ENCODE measurements at regions not wholly inside any gene's neighbourhood (a gene's known extent, or its start where the extent isn't known, plus 50 kb on each side); places are given as distances from the start of the nearest gene placed in this dataset.

DNA sequence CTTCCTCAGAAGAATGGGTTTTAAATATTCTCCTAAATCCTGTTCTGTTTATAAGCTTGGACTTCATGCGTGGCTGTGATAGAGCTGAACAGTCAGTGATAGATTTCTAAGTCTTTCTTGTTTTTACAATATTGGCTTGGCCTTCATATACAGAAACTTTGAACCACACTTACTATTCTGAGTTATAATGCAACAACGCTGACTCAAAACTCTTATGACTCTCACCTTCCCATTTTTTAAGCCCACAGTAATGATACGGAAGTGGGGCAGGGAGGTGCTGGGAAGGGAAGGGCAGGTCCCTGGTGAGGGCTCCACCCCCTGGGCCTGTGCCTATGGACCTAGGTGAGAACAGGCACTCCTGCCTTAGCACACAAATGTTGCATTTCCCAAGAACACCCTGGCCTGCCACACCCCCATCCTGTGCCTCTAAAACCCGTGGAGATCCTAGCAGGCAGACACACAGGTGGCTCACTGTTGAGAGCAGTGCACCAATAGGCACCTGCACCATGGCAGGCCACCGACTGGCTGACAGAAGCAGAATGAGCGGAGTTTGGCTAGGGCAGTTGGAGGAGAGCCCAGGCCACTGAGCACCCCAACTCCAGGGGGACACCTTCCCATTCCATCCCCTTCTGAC is 376.7 kb downstream of the GABRG2 start:
- ChIA-PET POLR2A (no interaction called here), CTCF (no interaction called here)
- Mint-ChIP-seq H3K4me3 (no peak overlapping the region), H3K9me3 (peaks cover 2% of the 10 kb centered on the region), H3K36me3 (no peaks in the 10 kb centered on the region), H3K27ac (no peak overlapping the region), H3K4me1 (ENCODE audit: low read depth) (no peaks in the 10 kb centered on the region), H3K27me3 (no peaks in the 10 kb centered on the region)
- intact Hi-C loops (cut with micrococcal nuclease), result no loop called here
- DNase-seq, result no peak

GRCh38 chr5:162456086-162456485 is 388.5 kb downstream of the GABRG2 start:
- peaks cover 27% of the 10 kb centered on the region for H3K9me3 Mint-ChIP-seq
- no peaks in the 10 kb centered on the region for H3K36me3 Mint-ChIP-seq
- intact Hi-C loops (cut with micrococcal nuclease), result no loop called here
- no peaks in the 10 kb centered on the region for H3K27me3 Mint-ChIP-seq
- no peak overlapping the region for H3K4me3 Mint-ChIP-seq
- no peak overlapping the region for H3K27ac Mint-ChIP-seq
- ChIA-PET POLR2A (no interaction called here), CTCF (interaction anchor here (0.5 kb wide), 1 partner anchor 93 kb away, joined by 3 read pairs; no protein-coding TSS in a partner anchor)
- no peaks in the 10 kb centered on the region for H3K4me1 Mint-ChIP-seq (ENCODE audit: low read depth)
- DNase-seq, result no peak

- H3K27me3 Mint-ChIP-seq, result no peaks in the 10 kb centered on the region
- H3K9me3 Mint-ChIP-seq, result peaks cover 19% of the 10 kb centered on the region
- no peaks in the 10 kb centered on the region for H3K36me3 Mint-ChIP-seq
- ChIA-PET CTCF (no interaction called here), POLR2A (no interaction called here)
- intact Hi-C loops (cut with micrococcal nuclease), result no loop called here
- H3K27ac Mint-ChIP-seq, result no peak overlapping the region
- DNase-seq, result no peak
- H3K4me3 Mint-ChIP-seq, result no peak overlapping the region
- no peaks in the 10 kb centered on the region for H3K4me1 Mint-ChIP-seq (ENCODE audit: low read depth)
Observed at GRCh38 chr5:162466011-162466410, 398.4 kb downstream of the GABRG2 start.

- DNase-seq, result no peak
- H3K27me3 Mint-ChIP-seq, result no peaks in the 10 kb centered on the region
- ChIA-PET CTCF (no interaction called here), POLR2A (no interaction called here)
- no peak overlapping the region for H3K4me3 Mint-ChIP-seq
- no peaks in the 10 kb centered on the region for H3K4me1 Mint-ChIP-seq (ENCODE audit: low read depth)
- H3K36me3 Mint-ChIP-seq, result no peaks in the 10 kb centered on the region
- H3K27ac Mint-ChIP-seq, result no peak overlapping the region
- intact Hi-C loops (cut with micrococcal nuclease), result no loop called here
- peaks cover 4% of the 10 kb centered on the region for H3K9me3 Mint-ChIP-seq
Observed at GRCh38 chr5:162473041-162473714, 405.6 kb downstream of the GABRG2 start.

DNA sequence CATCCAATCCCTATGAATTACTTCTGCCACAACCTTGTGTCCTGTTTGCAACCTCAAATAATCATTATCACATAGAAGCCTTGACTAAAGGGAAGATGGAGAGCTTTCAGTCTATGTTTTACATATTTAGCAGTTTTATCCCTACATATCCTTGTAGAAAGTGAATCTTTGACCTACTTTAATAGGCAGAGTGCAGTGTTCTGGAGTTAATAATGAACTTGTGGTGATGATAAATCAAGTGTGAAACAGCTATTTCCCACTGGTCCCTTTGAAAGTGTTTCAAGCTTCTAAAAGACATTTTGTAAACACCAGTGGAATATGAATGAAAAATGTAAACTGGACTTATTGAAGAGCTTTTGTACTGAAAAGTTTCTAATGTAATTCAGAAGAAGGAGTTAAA is 406.7 kb downstream of the GABRG2 start:
- Mint-ChIP-seq H3K4me1 (ENCODE audit: low read depth) (no peaks in the 10 kb centered on the region), H3K4me3 (no peak overlapping the region), H3K27ac (no peak overlapping the region), H3K9me3 (peaks cover 3% of the 10 kb centered on the region), H3K27me3 (no peaks in the 10 kb centered on the region), H3K36me3 (no peaks in the 10 kb centered on the region)
- intact Hi-C loops (cut with micrococcal nuclease), result no loop called here
- no peak for DNase-seq
- ChIA-PET CTCF (no interaction called here), POLR2A (no interaction called here)

DNA sequence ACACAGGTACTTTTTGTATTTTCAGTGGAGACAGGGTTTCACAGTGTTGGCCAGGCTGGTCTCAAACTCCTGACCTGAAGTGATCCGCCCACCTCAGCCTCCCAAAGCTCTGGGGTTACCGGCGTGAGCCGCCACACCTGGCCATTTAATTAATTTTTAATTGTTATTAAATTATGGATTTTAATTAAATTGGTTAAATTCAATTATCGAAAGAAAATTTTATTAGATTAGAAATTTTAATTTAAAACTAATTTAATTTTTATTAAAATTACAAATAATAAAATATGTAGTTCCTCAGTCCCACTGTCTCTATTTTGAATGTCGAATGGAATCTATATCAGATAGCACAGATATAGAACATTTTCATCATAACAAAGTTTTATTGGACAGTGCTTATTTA is 416.5 kb downstream of the GABRG2 start:
- H3K27ac Mint-ChIP-seq, result no peak overlapping the region
- intact Hi-C loops (cut with micrococcal nuclease), result no loop called here
- no peak overlapping the region for H3K4me3 Mint-ChIP-seq
- H3K36me3 Mint-ChIP-seq, result no peaks in the 10 kb centered on the region
- POLR2A ChIA-PET, result no interaction called here
- no peaks in the 10 kb centered on the region for H3K9me3 Mint-ChIP-seq
- CTCF ChIA-PET, result no interaction called here
- DNase-seq, result no peak
- no peaks in the 10 kb centered on the region for H3K4me1 Mint-ChIP-seq (ENCODE audit: low read depth)
- H3K27me3 Mint-ChIP-seq, result no peaks in the 10 kb centered on the region

DNA sequence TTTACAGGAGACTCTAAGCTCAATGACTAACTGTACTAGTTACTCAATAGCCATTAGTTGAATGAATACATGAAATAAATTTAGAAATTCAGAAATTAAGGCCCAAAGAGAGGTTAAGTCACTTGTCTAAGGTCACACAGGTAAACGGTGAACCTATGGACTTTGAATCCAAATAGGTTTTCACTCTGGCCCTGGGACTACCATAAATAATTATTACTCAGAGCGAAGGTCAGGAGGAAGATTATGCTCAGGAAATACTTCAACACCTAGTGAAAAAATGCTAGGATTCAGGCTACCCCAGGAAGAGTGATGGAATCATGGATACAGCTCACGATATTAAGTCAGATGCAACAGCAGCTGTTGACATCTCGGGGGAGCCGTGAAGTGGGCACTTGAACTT is 417.4 kb downstream of the GABRG2 start:
- POLR2A ChIA-PET, result no interaction called here

DNA sequence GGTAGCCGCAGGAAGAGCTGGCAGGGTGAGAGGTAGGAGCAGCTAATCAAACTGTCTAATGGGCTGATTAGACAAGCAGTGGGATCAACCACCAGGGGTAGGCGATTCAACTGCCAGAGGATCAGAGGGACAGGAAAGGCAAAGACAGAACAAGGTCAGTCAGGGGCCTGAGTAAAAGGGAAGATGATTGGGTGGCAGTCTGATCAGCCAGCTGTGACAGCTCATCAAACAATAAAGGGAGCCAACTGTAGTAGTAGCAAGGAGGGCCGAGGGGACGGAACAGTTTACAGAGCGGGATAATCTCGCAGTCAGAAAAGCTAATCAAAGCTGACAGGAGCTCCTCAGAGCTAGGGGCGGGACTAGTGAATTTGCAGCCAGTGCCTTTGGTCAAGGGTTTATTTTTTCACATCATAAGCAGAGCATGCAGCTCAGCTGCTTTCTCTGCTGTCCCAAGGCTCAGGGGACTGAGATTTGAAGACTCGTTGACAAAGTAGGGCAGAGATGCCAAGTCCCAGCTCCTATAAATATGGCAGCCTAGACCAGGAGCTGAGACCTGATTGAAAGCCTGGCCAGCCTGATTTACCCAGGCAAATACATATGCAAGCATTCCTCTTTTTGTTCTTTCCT is 418.2 kb downstream of the GABRG2 start:
- H3K9me3 Mint-ChIP-seq, result no peaks in the 10 kb centered on the region

More for the DNA sequence above, 417.4 kb downstream of the GABRG2 start:
- Mint-ChIP-seq H3K36me3 (no peaks in the 10 kb centered on the region), H3K27me3 (no peaks in the 10 kb centered on the region), H3K4me3 (no peak overlapping the region), H3K9me3 (no peaks in the 10 kb centered on the region), H3K4me1 (ENCODE audit: low read depth) (no peaks in the 10 kb centered on the region), H3K27ac (no peak overlapping the region)
- CTCF ChIA-PET, result no interaction called here
- intact Hi-C loops (cut with micrococcal nuclease), result no loop called here
- no peak for DNase-seq

GRCh38 chr5:162487528-162488525 is 420.3 kb downstream of the GABRG2 start:
- no peaks in the 10 kb centered on the region for H3K4me1 Mint-ChIP-seq (ENCODE audit: low read depth)
- no peak overlapping the region for H3K4me3 Mint-ChIP-seq
- ChIA-PET POLR2A (no interaction called here), CTCF (no interaction called here)
- intact Hi-C loops (cut with micrococcal nuclease), result no loop called here
- H3K36me3 Mint-ChIP-seq, result no peaks in the 10 kb centered on the region
- no peaks in the 10 kb centered on the region for H3K27me3 Mint-ChIP-seq
- no peak for DNase-seq
- peaks cover 2% of the 10 kb centered on the region for H3K9me3 Mint-ChIP-seq
- H3K27ac Mint-ChIP-seq, result no peak overlapping the region

More for the DNA sequence above, 418.2 kb downstream of the GABRG2 start:
- Mint-ChIP-seq H3K36me3 (no peaks in the 10 kb centered on the region), H3K27me3 (no peaks in the 10 kb centered on the region), H3K4me1 (ENCODE audit: low read depth) (no peaks in the 10 kb centered on the region), H3K27ac (no peak overlapping the region), H3K4me3 (no peak overlapping the region)
- POLR2A ChIA-PET, result no interaction called here
- intact Hi-C loops (cut with micrococcal nuclease), result no loop called here
- CTCF ChIA-PET, result no interaction called here
- DNase-seq, result no peak

- ChIA-PET POLR2A (no interaction called here), CTCF (no interaction called here)
- H3K27me3 Mint-ChIP-seq, result no peaks in the 10 kb centered on the region
- H3K4me1 Mint-ChIP-seq (ENCODE audit: low read depth), result no peaks in the 10 kb centered on the region
- intact Hi-C loops (cut with micrococcal nuclease), result no loop called here
- DNase-seq, result no peak
- no peak overlapping the region for H3K4me3 Mint-ChIP-seq
- H3K9me3 Mint-ChIP-seq, result peaks cover 5% of the 10 kb centered on the region
- no peaks in the 10 kb centered on the region for H3K36me3 Mint-ChIP-seq
- no peak overlapping the region for H3K27ac Mint-ChIP-seq
Observed at GRCh38 chr5:162496100-162496808, 428.7 kb downstream of the GABRG2 start.

DNA sequence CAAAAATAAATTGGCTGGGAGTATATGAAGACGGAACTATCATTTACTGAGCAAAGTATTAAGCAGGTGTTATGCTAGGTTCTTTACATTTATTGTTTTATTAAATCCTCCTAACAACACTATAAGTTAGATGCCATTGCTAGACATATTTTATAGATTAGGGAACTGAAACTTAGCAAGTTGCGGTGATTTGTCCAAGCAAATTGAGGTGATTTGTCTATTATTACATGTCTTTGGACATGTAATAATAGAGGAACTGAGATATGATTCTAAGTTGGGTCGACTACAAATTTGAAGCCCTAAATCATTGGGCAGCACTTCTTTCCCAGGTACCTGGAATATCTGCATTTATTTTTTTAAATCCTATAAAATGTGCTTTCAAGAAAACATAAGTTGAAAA is 429.9 kb downstream of the GABRG2 start:
- POLR2A ChIA-PET, result no interaction called here
- no peaks in the 10 kb centered on the region for H3K27me3 Mint-ChIP-seq
- H3K4me1 Mint-ChIP-seq (ENCODE audit: low read depth), result no peaks in the 10 kb centered on the region
- H3K4me3 Mint-ChIP-seq, result no peak overlapping the region
- intact Hi-C loops (cut with micrococcal nuclease), result no loop called here
- no peak for DNase-seq
- H3K36me3 Mint-ChIP-seq, result no peaks in the 10 kb centered on the region
- no peak overlapping the region for H3K27ac Mint-ChIP-seq
- CTCF ChIA-PET, result no interaction called here
- peaks cover 9% of the 10 kb centered on the region for H3K9me3 Mint-ChIP-seq

- ChIA-PET CTCF (no interaction called here), POLR2A (no interaction called here)
- H3K4me3 Mint-ChIP-seq, result no peak overlapping the region
- H3K9me3 Mint-ChIP-seq, result peaks cover 12% of the 10 kb centered on the region
- intact Hi-C loops (cut with micrococcal nuclease), result no loop called here
- H3K27me3 Mint-ChIP-seq, result no peaks in the 10 kb centered on the region
- H3K36me3 Mint-ChIP-seq, result no peaks in the 10 kb centered on the region
- no peak for DNase-seq
- H3K4me1 Mint-ChIP-seq (ENCODE audit: low read depth), result no peaks in the 10 kb centered on the region
- H3K27ac Mint-ChIP-seq, result no peak overlapping the region
Observed at GRCh38 chr5:162502780-162503179, 435.2 kb downstream of the GABRG2 start.

Measured in activated CD4-positive, alpha-beta memory T cell treated with anti-CD3 and anti-CD28 coated beads for 36 hours (primary cell).